Stimulated activated CD8-positive, alpha-beta memory T cell treated with anti-CD3 and anti-CD28 coated beads, Interleukin-4, amount 100 ng/mL, for 24 hours (primary cell): ENCODE measurements at regions not wholly inside any gene's neighbourhood (a gene's known extent, or its start where the extent isn't known, plus 50 kb on each side); places are given as distances from the start of the nearest gene placed in this dataset.

ENCODE experiments used
- DNase-seq: peaks from one replicate; pipeline ENCODE4 v3.0.0-alpha.2; 2020; ENCODE audit warnings: low read depth

- DNase-seq = no peak
Observed at GRCh38 chr14:104462651-104463630, 116.6 kb upstream of the C14orf180 start.

GRCh38 chr14:104464907-104465306 is 114.7 kb upstream of the C14orf180 start:
- no peak for DNase-seq

DNA sequence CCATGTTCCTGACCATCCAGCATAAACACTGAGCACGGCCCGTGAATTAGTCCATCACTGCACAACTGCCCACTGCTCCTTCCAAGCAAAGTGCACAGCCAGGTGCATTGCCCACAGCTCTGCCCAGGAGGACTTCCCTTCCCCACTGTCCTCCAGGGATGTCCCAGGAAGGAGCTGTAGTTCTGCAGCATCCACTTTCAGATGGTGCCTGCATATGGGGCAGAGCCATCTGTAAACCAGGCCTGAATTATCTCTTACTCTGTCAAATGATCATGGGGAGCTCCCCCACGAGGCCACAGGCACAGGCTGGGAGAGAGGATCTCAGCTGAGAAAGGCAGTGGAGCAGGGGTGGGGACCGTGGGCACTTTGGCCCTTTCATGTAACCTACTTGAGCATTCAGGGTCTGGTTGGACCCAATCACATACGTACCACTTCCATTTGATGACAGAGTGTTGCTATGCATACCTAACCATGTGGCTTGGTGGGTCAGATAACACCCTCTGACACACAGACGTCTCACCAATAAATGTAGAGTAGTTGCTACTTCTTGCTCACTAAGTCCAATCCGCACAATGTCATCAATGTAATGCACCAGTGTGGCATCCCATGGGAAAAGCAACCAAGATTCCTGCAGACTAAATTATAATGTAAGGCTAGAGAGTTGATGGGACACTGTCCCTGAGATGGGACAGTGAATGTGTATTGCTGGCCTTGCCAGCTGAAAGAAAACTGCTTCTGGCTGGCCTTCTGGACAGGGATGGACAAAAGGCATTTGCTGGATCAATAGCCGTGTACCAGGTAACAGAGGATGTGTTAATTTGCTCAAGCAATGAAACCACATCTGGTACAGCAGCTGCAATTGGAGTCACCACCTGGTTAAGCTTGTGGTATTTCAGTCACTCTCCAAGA is 113.8 kb upstream of the C14orf180 start:
- DNase-seq = no peak

DNA sequence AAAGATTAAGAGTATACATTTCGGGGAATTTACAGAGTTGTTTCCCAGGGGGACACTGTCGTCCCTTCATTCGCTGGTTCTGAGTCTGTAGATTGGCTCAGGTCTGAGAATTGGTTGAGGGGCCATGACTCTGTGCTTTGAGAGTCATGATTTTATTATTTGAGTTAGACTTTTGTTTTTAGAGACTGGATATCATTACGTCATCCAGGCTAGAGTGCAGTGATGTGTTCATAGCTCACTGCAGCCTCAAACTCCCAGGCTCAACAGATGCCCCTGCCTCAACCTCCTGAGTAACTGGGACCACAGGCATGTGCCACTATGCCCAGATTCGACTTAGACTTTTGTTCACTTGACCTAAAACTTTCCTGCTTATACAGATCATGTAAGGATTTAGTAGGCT is 112.3 kb upstream of the C14orf180 start:
- DNase-seq = no peak

- no peak for DNase-seq
Observed at GRCh38 chr14:104467641-104468040, 111.9 kb upstream of the C14orf180 start.

DNA sequence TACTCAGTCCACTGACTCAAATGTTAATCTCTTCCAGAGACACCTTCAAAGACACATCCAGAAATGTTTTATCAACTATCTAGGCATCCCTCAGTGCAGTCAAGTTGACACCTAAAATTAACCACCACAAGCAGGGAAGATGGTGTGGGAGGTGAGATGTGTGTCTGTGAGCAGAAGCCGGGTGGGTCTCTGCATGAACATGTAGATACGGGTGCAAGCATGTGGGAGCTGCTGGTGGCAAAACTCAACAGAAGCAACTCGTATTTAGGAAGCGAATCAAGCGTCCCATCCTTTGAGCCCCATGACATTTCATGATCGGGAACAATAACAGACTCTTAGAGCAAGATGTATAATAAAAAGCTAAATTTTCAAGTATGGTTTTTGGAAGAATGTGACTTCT is 110.0 kb upstream of the C14orf180 start:
- no peak for DNase-seq

DNA sequence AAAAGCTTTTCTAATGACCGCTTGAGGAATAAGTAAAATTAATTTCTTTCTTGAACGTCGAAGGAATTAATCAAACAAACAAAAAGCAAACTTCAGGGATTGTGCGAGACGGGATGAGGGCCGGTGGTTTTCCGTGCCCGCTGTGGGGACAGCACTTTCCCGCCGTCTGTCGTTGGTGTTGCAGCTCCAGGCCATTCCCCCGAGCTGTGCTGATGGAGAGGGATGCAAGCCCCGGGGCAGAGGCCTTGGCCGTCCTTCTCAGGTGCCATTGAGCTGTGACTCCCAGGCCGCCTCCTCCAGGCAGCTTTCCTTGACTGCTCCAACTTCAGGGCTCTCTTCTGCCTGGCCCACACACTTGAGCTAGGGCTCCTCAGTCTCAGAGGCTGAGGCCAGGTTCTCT is 109.0 kb upstream of the C14orf180 start:
- no peak for DNase-seq

GRCh38 chr14:104471114-104471513 is 108.5 kb upstream of the C14orf180 start:
- DNase-seq = no peak

- DNase-seq = no peak
Observed at GRCh38 chr14:104472073-104472472, 107.5 kb upstream of the C14orf180 start.

GRCh38 chr14:104472536-104473243 is 106.9 kb upstream of the C14orf180 start:
- no peak for DNase-seq

GRCh38 chr14:104473244-104473565 is 106.4 kb upstream of the C14orf180 start:
- no peak for DNase-seq

DNA sequence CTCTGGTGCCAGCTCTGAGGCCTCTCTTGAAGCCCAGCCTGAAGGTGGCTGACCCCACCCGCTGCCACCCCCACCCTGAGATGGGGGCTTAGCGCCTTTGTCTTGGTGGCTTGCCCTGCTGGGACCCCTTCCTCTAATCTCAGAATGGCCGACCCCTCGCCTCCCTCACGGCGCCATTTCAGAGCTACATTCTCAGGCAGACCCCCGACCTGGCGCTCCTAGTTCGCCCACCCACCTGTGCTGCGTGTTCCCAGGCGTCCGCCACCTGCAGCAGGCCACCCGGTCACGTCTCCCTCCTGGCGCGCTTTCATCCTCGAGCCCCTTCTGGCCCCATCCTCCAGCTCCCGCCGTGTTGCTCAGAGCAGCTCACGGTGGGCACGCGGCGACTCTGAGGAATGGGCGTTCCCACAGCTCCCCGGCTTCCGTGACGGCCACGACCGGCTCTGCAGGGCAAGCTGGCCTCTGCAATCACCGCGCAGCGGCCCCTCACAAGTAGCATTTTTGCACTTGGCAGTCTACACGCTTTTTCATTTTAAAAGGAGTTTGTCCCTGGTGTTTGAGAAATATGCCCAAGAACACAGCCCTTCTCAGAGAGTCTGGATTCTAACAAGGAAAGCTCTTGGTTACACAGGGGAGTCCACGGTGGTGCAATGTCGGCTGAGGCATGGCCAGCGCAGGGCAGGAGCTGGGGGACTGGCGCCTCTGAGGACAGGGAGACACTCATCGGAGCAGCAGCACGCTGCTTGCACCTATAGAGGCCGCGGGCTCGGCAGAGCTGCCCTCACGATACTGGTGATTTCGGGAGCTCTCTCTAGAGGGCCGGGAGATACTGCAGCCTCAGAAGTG is 105.7 kb upstream of the C14orf180 start:
- DNase-seq = no peak

GRCh38 chr14:104474495-104475213 is 104.9 kb upstream of the C14orf180 start:
- DNase-seq = no peak

- no peak for DNase-seq
Observed at GRCh38 chr14:104475256-104475655, 104.3 kb upstream of the C14orf180 start.

DNA sequence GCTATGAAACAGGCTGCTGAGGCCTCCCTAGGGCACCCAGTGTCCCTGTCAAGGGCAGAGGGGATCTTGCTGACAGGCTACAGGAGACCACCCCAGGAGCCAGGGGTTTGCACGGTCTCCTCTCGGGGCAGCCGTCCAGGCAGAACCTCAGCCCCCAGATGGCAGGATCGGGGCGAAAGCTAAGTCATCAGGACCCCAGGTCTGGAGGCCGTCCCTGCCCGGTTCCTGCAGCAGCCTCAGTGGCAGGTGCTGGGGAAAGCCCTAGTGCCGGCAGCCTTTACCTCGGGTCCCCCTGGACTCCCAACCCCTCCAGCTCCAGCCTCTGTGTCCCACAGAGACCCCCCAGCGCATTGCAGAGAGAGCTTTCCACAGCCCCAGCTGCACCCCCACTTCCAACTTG is 103.8 kb upstream of the C14orf180 start:
- no peak for DNase-seq

- no peak for DNase-seq
Observed at GRCh38 chr14:104476437-104476836, 103.1 kb upstream of the C14orf180 start.

DNA sequence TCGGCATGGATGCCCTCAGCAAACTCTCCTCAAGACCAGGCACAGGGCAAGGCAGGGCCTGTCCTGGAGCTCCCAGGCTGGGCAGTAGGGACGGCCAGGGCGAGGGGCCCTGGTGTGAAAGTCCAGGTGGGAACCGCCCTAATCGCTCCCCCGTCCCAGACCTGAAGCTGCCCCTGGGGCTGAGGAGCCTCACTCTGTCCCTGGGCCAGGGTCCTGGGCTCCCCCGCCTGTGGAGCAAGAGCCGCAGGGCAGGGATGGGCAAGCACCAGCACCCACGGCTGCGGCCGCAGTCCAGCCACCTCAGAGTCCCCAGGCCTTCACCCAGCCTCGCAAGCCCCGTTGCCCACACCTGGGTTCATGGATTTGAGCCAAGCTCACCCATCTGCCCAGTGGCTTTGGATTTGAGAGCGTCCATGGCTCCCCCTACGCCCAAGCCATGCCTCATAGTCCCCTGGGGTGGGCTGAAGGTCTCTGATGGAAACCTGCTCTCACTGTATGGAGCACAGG is 102.4 kb upstream of the C14orf180 start:
- no peak for DNase-seq

DNA sequence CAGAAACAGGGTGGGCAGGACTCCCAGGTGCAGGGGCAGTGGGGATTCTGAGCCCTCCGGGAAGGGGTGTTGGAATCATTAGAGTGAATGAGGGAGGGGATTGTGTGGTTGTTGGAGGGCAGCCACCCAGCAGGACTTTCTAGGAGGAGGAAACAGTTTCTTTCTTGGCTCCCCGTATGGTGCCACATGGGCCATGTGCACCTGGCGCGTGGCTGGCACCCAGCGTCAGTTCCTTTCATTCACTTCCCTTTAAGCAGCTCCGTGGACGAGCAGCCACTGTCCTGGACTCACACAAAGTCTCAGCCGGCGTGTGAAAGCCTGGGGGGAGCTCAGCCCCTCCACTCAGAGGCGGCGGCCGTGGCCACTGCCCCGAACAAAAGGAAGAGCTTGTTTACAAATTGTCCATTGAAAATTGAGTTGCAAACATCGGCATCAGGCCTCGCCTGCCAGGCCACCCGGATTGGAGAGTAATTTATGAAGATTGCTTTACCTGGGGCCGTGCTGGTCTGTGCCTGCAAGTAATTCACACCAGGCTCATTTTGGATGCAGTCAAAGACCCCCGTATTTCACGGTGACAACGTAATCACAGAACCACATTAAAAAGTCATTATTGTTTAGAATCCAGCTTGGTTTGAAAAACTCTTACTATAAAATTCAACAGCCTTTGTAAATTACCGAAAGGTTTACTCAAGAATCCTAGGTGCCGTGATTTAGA is 101.7 kb upstream of the C14orf180 start:
- DNase-seq = no peak

DNA sequence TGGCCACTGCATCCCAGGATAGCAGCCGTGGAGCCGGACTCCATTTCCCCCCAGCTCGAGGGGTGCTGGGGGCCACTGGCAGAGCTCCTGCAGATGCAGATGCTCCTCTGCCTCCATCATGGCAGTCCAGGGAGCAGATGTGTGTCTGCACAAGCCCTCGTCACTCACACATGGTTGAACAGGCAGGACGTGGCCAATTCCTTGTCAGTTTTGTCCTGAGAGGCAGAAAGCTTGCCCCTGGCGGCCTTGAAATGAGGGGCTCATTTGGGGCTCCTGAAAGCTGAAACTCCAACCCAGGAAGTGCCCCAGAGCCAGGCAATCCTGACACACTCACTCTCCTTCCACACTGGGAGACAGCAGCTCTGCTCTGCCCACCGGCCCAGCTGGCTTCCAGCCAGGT is 100.9 kb upstream of the C14orf180 start:
- DNase-seq = no peak

DNA sequence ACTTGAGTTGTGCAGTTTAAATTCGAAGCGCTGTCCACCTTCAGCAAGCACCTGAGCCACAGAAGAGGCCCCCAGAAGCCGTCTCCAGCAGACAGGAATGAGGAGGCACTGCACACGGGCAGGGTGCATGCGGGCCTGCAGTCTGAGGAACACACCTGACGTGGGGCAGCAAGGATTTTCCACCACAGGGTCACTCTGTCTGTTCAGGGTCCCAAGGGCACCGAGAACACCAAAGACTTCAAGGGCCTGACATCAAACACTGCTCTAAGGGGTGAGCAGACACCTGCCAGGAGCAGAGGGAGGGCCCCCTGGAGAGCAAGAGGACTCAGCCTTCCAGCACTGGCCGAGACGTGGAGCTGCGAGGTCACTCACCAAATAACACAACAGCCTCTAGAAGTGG is 99.7 kb upstream of the C14orf180 start:
- DNase-seq = no peak
